H1 (cell line): ENCODE measurements at regions not wholly inside any gene's neighbourhood (a gene's known extent, or its start where the extent isn't known, plus 50 kb on each side); places are given as distances from the start of the nearest gene placed in this dataset.

Experiments used
- BACH1 ChIP-seq: IDR thresholded peaks from 2 replicates; pipeline ENCODE4 v1.6.1; 2012; ENCODE audit warnings: low read length, improper control_type of control experiment
- CTCF ChIP-seq, 3 experiments: IDR thresholded peaks; 1 replicate in 2 of 3; 2 replicates in 1 of 3; pipeline versions ENCODE4 v1.5.1 to v1.6.1; 2011; ENCODE audit warnings: low read length in 3 of 3, mild to moderate bottlenecking in 3 of 3, inconsistent platforms in 2 of 3, low read depth in 1 of 3, moderate library complexity in 1 of 3; ENCODE audit not compliant: insufficient read depth in 1 of 3; ENCODE audit errors: control extremely low read depth in 1 of 3
- EP300 ChIP-seq, 2 experiments: IDR thresholded peaks; 1 replicate in 1 of 2; 2 replicates in 1 of 2; pipeline ENCODE4 v1.6.1; 2011 to 2012; ENCODE audit warnings: low read depth in 2 of 2, low read length in 2 of 2, mild to moderate bottlenecking in 2 of 2, borderline replicate concordance in 1 of 2, inconsistent platforms in 1 of 2, moderate library complexity in 1 of 2
- HDAC6 ChIP-seq: IDR thresholded peaks from one replicate; pipeline ENCODE4 v1.7.1; 2012; ENCODE audit warnings: low read depth, mild to moderate bottlenecking, inconsistent platforms, low read length, moderate library complexity
- JUN ChIP-seq: IDR thresholded peaks from 2 replicates; pipeline ENCODE4 v1.6.1; 2011; ENCODE audit warnings: low read depth, mild to moderate bottlenecking, improper control_type of control experiment, low read length
- PHF8 ChIP-seq: fragments of 200-600 bp; sonication (generic); conservative IDR thresholded peaks from 2 replicates; pipeline ENCODE4 v1.7.1; 2012; ENCODE audit warnings: low read depth, mild to moderate bottlenecking, inconsistent platforms, low read length, moderate library complexity
- POLR2AphosphoS5 ChIP-seq: IDR thresholded peaks from 2 replicates; pipeline ENCODE4 v1.6.1; 2011; ENCODE audit warnings: low read depth, low read length
- TEAD4 ChIP-seq: IDR thresholded peaks from 2 replicates; pipeline ENCODE4 v1.6.1; 2012; ENCODE audit warnings: low read depth, low read length, inconsistent platforms, mixed read lengths
- YY1 ChIP-seq: IDR thresholded peaks from 2 replicates; pipeline ENCODE4 v1.6.1; 2011; ENCODE audit warnings: low read depth, mild to moderate bottlenecking, low read length

GRCh38 chr16:29254676-29255495 lies 151.6 kb downstream of the NPIPB11 start:
- TF ChIP-seq HDAC6 (no peak), CTCF (IDR thresholded peaks at IDR 0.05; ENCODE audit: control extremely low read depth in 1 of 3, insufficient read depth in 1 of 3, low read depth in 1 of 3, low read length in 3 of 3) (no peak), POLR2AphosphoS5 (no peak), EP300 (IDR thresholded peaks at IDR 0.05; ENCODE audit: borderline replicate concordance in 1 of 2, low read depth in 2 of 2, low read length in 2 of 2) (no peak), TEAD4 (no peak), BACH1 (no peak), PHF8 (no peak), JUN (no peak), YY1 (no peak)
